ENCODE measurements at regions not wholly inside any gene's neighbourhood (a gene's known extent, or its start where the extent isn't known, plus 50 kb on each side); places are given as distances from the start of the nearest gene placed in this dataset.

DNA sequence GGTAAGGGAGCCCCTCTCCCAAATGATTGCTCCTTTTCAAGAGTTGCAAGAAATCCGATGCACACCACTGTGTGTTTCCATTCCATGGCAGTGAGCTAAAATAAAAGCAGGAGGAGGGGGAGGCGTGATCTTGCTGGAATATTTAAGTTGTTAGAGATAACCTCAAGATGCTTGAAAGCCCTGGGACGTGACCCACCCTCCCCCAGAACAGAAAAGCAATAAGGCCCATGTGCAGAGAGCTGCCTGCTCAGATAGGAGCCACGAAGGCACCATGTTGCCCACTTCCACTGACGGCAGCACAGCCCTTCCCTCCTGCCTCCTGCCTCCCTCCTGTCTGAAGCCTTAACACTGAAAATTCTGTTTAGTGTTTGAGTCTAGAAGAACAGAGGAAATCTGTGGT, 432.6 kb upstream of the CDH4 start:
- DNase-seq: no peak

DNA sequence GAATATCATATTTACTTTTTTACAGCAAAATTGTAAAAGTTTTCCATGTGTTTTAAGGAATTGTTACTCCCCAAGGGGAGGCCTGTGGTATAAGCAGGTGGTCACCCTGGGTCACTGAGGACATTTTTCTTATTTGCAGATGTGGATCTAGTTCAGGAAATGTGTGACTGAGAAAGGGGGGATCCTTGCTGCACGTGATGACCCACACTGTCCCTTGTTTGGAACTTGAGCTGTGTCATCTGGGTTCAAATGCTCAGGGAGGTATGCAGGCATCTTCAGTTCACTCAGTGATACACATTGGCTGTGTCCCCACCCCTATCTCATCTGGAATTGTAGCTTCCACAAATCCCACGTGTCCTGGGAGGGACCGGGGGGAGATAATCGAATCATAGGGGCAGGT, 431.9 kb upstream of the CDH4 start:
- no peak for DNase-seq

DNA sequence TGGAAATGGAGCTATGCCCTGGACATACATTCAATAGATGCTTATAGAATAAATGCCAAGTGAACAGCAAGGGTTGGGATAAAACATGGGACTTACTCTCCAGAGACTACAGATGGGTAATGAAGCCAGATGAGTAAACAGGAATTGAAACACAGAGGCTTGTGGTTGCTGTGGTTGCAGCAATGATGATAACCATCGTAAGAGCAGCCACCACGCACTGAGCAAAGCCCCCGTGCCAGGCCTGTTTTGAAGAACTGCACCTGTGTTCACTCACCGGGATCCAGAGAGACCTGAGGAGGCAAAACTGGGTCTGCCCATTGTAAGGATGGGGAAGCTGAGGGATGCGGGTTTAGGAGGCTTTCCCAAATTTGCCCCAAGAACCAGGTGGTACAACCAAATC, 431.1 kb upstream of the CDH4 start:
- DNase-seq: no peak

DNA sequence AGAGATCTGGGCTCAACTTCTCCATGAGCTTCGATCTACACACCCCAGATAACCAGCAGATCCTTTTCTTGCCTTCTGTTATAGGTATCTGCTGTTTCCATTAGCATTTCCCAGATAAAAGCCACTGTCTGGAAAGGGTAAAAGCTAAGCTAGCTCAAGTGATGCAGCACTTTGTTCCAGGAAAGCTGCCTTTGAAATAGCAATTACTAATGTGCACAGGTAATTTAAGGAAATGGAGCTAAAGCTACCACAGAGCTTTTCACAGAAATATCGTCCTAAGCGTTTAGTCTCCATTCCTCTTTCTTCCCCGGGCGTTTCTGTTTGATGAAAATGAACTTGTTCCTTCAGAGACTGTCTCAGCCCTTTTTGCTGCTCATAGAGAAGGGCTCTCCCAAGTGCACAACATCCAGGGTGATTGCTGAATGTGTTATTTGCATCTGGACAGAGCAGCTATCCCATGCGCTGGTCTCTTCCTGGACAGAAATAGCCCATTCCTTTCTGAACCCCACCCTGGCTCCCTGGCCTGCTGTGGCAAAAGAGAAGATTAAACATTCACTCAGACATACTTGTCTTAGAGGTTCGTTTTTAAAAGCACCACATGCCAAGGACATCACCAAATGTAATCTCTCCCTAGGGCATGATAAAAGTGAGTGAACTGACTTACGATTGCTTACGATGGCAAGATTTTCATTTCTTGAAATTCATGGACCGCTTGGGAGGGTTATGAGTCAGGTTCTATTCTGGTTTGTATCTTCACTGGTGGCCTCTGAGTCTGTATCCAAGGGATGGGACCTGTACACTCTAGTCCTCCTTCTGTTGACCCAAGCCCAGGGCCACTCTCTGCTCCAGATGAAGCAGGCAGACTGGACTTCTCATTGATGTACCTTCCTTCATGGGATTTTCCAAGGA, 429.1 kb upstream of the CDH4 start:
- DNase-seq: no peak

DNA sequence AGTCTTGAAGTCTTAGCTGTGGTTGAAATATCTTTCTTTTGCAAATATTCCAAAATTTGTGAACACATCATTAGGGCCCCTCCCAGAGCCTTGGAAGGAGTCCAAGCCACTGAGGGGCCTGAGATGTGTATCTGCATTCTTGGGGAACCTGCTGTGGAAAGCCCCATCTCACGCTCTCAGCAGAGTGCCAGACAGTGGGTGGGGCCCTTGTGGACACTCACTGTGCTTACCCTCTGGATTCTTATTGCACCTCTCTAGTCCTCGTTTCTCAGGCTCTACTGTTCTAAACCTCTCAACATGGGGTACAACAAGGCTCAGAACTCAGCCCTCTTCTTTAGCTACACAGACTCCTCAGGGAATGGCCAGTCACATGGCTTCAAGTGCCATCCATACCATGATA, 416.2 kb upstream of the CDH4 start:
- DNase-seq: no peak

DNA sequence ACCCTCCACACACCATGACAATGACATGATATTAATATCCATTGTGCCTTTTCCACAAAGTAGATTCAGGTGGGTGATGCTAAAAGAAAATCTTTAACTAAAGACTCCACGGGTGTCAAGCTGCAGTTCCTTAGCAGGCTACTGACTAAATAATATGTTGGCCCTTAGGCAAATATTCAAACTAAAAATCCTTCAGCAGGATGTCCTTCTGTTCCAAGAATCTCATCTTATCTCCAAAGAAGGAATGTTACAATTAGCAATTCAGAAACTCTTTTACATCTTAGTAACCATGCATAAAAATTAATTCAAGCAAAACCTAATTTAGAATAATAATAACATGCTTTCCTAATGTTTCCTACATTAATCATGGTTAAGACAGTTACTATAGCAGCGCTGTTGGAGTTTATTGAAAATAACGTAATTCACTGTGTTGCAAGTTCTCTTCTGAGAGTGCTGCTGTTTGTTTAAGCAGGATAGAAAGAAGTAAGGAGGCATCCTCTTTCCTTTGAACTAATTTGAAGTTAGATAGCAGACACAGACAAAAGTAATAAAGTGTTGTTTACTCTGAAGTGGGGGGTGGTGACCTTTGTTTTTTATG, 414.8 kb upstream of the CDH4 start:
- DNase-seq: peak in 1 of 56 donors; percentile 14

DNA sequence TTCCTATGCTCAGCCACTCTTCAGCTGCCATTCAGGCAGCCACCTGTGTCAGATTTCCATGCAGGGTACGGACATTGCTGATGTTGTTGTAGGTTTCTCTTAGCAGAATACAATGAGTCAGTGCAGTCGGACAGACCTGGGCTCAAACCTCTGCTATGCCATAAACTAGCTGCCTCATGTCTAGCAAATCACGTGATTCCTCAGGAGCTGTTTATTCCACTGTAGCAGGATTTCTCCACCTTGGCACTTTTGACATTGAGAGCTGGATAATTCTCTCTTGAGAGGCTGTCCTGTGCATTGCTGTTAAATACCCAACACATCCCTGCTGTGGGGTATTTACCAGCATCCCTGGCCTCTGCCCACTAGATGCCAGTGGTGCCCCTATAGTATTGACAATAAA, 413.8 kb upstream of the CDH4 start:
- no peak for DNase-seq

DNA sequence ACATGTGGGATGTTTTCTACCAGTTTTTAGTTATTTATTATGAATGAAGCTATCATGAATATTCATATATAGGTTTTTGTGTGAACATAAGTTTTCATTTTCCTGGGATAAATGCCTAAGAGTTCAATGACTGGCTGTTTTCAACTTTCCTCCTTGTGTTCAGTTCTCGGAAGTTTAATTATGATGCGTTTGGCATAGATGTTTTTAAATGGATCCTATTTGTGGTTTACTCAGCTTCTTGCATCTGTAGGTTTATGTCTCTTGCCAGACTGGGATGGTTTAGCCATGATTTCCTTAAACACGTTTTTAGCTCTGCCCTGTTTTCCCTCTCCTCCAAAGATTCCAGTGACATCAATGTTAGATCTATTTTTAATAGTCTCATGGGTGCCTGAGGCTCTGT, 411.1 kb upstream of the CDH4 start:
- DNase-seq: no peak

DNA sequence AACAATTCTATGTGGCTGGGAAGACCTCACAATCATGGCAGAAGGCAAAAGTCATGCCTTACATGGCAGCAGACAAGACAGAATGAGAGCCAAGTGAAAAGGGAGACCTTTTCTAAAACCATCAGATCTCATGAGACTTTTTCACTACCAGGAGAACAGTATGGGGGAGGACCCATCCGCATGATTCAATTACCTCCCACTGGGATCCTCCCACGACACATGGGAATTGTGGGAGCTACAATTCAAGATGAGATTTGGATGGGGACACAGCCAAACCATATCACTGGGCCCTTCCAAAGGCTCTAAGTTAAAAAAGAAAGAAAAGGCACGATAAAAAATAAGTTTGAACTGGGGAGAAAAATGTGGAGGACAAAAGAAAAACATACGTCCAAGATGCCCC, 406.9 kb upstream of the CDH4 start:
- DNase-seq: no peak

DNA sequence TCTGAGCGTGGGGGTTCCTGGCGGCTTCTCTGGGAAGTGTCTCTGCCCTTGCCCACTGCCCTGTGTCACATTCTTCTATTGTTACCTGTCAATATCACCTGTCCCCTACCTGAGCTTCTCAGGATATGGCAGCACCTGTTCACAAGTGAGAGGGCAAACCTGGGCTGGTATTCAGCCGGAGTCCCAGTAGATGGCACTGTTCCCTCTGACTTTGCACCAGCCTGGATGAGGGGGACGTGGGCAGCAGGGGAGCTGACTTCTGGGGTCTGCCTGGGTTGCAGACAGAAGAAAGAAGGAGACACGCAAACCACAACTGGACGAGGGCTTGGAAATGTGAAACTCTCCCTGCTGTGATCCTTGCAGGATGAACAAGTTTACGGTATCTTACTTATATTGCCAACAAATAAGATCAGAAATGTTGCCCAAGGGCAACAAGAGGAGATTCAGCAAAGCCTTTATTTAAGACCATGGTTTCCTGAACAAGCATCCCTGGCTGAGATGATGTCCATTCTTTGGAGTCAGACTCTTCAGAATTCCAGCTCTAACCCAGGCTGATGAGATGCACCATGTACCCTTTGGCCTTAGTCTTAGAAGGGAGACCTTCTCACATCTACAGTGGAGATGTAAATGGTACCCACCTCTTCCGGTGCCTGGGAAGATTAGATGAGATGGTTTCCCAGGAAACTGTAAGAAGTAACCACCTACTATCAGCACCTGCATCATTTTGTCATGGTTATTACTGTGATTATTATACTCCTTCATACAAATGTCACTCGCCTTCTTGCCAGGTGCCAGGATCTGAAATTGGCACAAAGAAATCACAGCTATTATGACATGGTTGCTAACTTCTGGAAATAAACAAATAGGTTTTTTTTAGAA, 400.0 kb upstream of the CDH4 start:
- DNase-seq: peak in 4 of 56 donors; percentile 5 to 31 (median 14)

DNA sequence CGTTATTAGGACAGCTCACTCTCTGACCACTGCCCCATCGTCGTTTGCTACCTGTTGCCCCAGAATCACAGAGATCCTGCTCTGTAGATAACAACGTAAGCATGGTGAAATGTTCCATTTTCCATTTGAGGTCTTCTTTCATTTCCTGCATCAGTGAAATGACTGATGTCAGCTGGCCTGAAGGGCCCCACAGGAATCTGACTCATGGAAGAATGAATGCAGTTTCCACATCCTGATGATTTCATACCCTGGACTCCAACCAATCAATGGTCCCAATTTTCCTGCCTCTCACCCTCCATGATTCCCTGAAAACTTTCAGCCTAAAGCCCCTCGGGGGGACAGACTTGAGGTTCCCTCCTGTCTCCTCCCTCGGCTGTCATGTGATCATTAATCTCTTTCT, 394.4 kb upstream of the CDH4 start:
- DNase-seq: no peak

DNA sequence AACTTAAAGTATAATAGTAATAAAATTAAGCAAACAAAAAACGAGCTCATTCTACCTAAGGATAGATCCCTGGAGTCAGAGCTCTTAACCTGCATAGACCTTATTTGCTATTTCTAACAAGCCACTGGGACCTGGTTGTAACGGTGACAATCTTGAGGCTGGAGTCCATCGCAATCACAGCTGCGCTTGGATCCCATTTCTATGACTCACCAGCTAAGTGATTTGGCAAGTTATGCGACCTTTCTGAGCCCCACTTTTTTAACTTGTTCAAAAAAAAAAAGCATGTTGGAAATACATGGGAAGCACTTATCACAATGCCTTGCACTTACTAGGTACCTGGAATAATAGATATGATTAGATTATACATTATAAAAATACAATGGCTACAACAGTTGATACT, 389.5 kb upstream of the CDH4 start:
- DNase-seq: no peak

DNA sequence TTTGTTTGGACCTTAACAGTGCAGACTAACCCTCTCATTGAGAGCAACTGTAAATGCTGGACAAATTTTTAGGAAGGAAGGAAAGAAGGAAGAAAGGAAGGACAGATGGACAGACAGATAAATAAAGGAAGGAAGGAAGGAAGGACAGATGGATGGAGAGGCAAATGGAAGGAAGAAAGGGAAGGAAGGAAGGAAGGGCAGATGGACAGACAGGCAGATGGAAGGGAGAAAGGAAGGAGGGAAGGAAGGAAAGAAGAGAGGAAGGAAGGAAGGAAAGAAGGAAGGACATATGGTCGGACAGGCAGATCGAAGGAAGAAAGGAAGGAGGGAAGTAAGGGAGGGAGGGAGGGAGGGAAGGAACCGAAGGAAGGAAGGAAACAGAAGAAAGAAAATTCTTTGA, 388.5 kb upstream of the CDH4 start:
- DNase-seq: no peak

DNA sequence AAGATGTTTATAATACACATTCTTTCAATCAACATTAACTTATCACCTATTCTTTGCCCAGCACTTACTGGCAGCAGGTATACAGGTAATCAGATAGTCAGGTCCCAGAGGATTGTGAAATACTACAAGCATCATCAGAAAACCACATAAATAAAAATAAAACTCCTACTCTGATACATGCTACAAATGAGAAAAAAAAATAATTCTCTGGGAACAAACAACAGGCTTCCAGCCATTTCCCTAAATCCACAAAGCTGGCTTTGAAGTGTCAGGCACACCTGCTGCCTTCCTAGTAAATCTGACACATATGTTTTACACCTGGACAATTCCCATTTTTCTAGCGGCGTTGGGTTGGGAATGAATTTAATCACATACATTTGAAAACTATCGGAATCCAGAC, 384.5 kb upstream of the CDH4 start:
- no peak for DNase-seq

DNA sequence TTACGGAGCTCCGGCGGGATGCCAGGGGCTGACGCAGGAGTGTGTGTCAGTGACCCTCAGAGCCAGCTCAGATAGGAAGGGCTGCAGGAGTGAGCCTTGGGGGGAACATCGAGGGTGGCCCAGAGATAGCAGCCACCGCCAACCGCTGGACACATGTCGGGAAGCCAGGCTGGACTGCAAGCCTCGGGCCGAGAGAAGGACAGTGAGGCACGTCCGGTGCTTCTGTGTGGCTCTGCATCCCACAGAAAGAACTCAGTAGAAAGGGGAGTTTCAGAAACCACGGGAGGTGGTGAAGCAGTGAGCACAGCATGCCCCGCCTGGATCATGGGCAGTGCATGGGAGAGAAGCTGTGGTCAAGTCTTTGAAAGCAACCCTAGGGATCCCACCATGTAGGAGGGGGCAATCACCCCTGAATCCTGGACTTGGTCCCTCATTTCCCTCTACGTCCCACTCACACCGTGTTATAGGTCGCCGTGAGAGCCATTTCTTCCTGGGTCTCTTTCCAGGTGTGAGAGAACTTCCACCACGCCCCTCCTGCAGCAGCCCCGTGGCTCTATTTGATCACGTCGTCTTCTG, 383.7 kb upstream of the CDH4 start:
- DNase-seq: no peak

DNA sequence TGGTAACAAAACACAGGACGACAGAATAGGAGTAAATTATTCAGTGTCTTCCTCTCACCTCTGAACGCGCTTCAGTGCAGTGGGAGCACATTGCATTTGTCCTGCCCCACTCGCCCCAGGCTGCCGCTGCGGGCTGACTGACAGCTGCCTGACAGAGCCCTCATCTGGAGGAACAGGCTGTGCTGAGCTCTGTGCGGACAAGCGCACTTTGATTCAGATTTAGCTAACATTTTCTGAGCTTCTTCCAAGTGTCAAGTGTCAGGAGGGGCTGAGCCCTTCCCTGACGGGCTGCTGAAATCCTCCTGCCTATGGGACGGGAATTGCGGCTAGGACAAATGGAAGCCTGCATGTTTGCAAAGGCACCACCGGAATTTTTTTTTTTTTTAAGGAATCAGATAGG, 383.0 kb upstream of the CDH4 start:
- no peak for DNase-seq

DNA sequence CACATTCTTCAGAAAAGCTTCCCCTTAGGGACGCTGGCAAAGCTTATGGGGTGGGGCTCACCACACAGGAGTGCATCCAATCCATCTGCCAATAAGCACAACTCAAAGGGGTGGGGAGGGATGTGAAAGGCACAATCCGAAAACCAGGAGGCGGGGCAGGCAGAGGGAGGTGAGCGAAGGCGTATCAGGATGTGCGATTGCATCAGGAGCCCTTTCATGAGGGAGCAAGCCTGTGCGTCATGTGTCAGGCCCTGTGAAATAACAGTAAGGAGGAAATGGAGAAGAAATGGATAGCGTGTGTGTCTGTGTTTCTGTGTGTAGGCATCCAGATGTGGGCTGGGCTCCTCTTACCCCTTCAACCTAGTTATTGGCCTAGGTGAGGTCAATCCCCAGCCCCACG, 382.4 kb upstream of the CDH4 start:
- no peak for DNase-seq

DNA sequence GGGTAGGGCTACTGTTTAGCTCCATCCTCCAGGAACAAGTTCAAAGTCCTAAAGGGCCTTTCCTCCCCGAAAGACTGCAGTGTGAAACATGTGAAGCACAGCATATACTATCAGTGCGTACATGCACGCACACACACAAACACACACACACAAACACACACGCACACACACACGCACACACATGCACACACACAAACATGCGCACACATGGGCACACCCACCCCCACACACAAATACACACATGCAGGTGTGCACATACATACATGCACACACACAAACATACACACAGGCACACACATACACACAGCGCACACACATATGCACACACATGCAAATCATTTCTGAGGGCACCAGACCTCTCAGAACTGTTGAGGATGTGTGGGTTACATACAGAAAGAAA, 382.0 kb upstream of the CDH4 start:
- no peak for DNase-seq

DNA sequence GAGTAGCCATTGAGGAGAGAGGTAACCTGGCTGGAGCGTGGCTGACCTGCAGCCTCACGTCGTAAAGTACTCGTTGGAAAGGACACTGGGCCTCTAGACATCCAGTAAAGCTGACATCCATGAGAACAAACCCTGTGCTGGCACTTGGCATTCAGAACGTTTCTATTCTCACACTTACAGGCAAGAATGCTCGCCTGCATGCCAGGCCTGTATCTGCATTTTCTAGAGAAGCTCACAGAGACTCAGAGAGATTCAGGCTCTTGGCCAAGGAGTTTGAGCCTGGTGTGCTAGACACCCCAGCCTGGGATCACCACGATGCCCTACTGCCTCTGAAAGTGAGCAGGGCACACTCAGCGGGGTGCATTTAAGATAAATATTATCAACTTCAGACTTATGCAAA, 379.8 kb upstream of the CDH4 start:
- no peak for DNase-seq

DNA sequence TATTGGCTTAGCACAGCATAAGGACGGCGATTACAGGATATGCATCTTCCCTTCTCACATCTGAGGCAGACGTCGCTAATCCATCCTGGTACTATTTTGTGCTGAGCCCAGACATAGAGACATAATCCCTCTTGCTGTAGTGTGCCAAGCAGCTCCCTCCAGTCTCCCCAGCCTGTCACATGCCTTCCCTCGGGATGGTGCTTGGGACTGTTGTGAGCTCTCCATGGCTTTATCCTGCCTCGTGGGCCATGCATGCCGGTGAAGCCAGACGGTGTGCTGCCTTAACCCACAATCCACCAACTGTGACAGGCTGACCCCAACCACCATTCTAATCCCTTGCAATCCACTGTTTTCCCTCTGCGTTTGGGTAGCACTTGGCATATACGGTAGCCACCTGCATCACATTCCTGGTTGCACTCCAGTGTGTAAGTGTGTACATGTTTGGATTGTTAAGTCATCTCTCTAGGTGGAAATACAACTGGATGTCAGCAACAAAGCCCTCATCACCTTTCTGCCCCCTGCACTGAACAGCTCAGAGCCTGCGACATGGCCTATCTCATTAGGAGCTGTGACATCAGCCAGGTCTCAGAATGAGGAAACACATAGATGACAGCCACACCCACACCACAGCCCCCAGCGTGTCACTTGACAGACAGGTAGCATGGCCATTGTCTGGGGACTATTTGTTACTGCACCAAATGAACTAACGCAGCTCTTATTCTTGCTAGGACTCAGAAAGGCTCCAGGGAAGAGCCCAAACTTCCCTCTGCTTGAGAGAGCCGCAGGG, 374.8 kb upstream of the CDH4 start:
- DNase-seq: no peak

DNA sequence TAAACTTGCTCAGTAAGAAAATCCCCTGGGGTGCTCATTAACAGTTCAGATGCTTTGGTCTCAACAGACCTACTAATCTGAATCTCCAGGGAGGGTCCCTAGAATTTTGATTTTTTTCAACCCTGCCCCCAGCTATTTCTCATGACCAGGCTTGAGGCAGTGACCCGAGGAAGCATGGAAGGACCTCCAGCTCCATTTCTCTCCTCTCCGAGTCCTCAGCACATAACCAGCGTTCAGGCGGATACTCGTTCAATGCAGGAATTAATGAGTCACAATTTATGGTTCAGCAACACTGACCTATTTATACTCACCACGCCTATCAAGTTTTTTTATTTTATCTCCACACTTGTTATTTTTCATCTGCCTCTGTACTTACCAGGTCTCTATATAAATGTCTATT, 369.2 kb upstream of the CDH4 start:
- DNase-seq: no peak

All from nucleus accumbens (tissue), 56 donors.